Astrocyte (in vitro differentiated cells and primary cell): ENCODE measurements at regions not wholly inside any gene's neighbourhood (a gene's known extent, or its start where the extent isn't known, plus 50 kb on each side); places are given as distances from the start of the nearest gene placed in this dataset.

Experiments used
- EZH2 ChIP-seq: IDR thresholded peaks from 2 replicates; pipeline ENCODE4 v1.6.1; 2012; ENCODE audit warnings: mild to moderate bottlenecking, low read length, inconsistent platforms; ENCODE audit not compliant: insufficient read depth
- TF ChIP-seq, protein P1 (sequence below): IDR thresholded peaks from 2 replicates; pipeline ENCODE4 v1.5.1; 2011; ENCODE audit warnings: low read depth, mild to moderate bottlenecking, inconsistent platforms, low read length, moderate library complexity; ENCODE audit not compliant: insufficient read depth

DNA sequence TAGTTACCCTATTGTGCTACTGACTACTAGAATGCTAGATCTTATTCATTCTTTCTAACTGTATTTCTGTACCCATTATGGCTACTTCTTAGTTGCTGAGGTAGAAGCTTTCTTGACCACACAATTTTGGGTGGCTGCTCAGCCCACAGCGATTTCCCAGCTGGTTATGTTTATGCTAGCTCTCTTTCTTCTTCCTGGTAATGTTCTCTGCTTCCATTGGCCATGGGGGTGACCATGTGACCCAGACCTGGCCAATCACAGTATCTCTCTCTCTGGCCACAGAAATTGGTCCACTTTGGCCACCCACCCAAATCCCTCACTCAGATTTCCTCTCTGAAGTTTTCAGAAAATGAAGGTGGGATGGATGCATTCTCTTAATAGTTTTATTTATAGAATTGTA, 427.9 kb upstream of the CLINT1 start:
- TF ChIP-seq, protein P1, sequence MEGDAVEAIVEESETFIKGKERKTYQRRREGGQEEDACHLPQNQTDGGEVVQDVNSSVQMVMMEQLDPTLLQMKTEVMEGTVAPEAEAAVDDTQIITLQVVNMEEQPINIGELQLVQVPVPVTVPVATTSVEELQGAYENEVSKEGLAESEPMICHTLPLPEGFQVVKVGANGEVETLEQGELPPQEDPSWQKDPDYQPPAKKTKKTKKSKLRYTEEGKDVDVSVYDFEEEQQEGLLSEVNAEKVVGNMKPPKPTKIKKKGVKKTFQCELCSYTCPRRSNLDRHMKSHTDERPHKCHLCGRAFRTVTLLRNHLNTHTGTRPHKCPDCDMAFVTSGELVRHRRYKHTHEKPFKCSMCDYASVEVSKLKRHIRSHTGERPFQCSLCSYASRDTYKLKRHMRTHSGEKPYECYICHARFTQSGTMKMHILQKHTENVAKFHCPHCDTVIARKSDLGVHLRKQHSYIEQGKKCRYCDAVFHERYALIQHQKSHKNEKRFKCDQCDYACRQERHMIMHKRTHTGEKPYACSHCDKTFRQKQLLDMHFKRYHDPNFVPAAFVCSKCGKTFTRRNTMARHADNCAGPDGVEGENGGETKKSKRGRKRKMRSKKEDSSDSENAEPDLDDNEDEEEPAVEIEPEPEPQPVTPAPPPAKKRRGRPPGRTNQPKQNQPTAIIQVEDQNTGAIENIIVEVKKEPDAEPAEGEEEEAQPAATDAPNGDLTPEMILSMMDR: no peak
- TF ChIP-seq EZH2: no peak
